ENCODE measurements at regions not wholly inside any gene's neighbourhood (a gene's known extent, or its start where the extent isn't known, plus 50 kb on each side); places are given as distances from the start of the nearest gene placed in this dataset.

GRCh38 chr1:112828716-112829115 is 113.6 kb upstream of the PPM1J start:
- TF ChIP-seq EZH2phosphoT487 (conservative IDR thresholded peaks at IDR 0.05; ENCODE audit: low read length) (no peak), CTCF (IDR thresholded peaks at IDR 0.05; ENCODE audit: insufficient read depth, low read length, poor library complexity, severe bottlenecking) (no peak)
